HG03095 (cell line): ENCODE measurements at regions not wholly inside any gene's neighbourhood (a gene's known extent, or its start where the extent isn't known, plus 50 kb on each side); places are given as distances from the start of the nearest gene placed in this dataset.
"Not testable (repeated sequence)": the region's sequence is repeated elsewhere in the genome, so short reads cannot be mapped to it uniquely, and the experiment has no call there.

ENCODE experiments used
- ATAC-seq: cut with Tn5 transposase; IDR thresholded peaks from one replicate; pipeline ENCODE4 v1.9.1; 2021; ENCODE audit warnings: moderate library complexity; ENCODE audit not compliant: unreplicated experiment

DNA sequence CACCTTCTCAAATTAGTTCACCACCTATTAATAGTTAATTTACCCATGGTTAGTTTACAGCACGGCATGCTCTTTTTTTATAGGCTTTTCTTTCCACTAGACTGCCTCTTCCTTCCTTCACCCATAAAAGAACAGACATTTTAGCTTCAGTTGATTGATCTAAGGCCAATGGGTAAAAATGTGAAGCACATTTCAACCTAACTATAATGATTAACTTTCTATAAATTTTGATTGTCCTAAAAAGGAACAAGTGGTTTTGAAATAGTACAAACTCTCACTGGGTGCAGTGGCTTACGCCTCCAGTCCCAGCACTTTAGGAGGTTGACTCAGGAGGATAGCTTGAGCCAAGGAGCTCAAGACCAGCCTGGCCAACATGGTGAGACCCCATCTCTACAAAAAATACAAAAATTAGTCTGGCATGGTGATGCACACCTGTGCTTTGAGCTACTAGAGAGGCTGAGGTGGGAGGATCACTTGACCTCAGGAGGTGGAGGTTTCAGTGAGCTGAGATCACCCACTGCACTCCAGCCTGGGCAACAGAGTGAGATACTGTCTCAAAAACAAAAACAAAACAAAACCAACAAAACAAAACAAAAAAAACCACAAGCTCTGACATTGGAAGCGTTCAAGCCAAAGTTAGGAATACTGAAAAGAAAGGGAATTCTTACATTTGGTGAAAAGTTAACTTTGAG lies 89.9 kb upstream of the FAT1 start:
- ATAC-seq: no peak

- no peak for ATAC-seq
These were observed 90.9 kb upstream of the FAT1 start for GRCh38 chr4:186814535-186815070.

DNA sequence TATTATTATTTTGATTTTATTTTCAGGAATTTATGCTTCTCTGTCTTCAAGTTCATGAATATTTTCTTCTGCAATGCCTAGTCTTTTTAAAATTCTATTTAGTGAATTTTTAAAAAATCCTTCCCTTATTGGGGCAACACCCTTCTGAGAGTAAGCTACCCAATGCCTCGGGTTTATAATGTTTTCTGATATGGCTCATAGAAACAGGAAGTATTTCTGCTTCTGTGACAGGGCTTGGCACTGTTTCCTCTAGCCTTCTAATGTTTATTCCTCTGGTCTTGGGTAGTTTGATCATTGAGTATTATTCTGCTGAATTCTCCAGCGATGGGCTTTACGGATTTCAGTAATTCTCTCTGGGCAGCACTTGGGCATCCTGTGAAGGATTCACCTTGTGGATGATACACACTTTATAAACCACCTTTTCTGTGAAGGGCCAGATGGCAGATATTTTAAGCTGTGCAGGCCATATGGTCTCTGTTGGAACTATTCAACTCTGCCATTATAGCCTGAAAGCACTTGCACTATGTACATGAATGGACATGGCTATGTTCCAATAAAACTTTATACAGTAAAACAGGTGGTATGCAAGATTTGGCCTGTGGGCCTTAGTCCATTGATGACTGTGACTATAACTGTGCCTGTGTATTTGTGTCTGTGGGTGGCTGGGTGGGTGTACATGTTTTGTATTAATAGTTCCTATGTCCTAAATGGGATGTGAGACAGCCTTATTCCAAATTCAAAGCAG lies 95.9 kb upstream of the FAT1 start:
- no peak for ATAC-seq

- ATAC-seq: no peak
These were observed 96.8 kb upstream of the FAT1 start for GRCh38 chr4:186820391-186820891.

- ATAC-seq: no peak
These were observed 100.3 kb upstream of the FAT1 start for GRCh38 chr4:186823989-186824388.

DNA sequence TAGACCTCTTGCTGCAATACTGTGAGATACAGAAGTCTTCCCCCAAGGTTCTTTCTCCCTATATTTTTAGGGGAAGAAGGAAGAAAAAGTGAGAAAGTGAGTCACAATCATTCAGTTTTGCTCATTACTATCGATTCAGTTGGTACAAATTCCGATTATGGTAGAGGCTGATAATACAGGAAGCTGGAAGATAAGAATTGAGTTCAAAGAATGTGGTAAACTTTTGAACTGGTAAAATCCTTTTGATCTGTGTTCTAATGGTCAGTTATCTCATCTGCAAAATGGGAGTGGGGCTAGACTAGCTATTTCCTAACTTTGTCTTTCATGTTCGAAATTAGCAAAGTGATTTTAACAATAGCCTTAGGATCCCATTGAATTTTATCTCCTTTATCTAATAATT lies 101.4 kb upstream of the FAT1 start:
- no peak for ATAC-seq

GRCh38 chr4:186826006-186826405 lies 102.3 kb upstream of the FAT1 start:
- ATAC-seq: no peak

- no peak for ATAC-seq
These were observed 103.3 kb upstream of the FAT1 start for GRCh38 chr4:186826846-186827533.

- ATAC-seq: no peak
These were observed 103.9 kb upstream of the FAT1 start for GRCh38 chr4:186827534-186827897.

DNA sequence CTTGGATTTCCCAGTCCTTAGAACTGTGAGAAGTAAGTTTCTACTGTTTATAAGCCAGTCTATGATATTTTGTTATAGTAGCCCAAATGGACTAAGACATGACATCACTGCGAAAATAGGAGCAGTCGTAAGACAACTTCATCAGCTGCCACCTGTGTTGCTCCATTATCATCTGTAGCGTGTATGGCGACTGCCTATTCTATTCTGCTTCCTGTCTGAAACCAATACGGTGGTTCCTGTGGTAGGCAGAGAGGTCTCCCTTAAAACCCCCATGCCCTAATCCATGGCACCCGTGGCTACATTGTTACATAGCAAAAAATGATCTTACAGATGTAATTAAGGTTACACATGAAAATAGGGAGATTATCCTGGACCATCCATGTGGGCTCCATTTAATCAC lies 105.4 kb upstream of the FAT1 start:
- ATAC-seq: no peak

- no peak for ATAC-seq
These were observed 106.2 kb upstream of the FAT1 start for GRCh38 chr4:186829740-186830449.

DNA sequence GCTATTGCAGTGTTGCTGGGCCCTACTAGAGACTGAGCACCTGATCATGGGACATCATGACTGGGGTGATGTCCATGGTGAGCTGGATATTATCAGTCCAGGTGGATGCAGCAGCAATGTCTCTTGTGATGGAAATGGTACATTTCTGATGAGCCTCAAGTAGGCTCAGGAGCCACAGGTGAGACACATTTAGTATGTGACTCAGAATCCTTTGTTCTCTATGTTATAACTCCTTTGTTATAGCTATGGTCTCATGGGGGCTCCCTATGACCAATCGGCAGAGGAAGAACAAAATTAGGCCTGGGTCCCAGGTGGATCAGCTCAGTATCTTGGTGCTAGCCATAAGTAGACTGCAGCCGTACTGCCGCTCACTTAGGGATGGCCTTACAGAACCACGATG lies 107.9 kb upstream of the FAT1 start:
- no peak for ATAC-seq

GRCh38 chr4:186832906-186833305 lies 109.2 kb upstream of the FAT1 start:
- ATAC-seq: no peak

DNA sequence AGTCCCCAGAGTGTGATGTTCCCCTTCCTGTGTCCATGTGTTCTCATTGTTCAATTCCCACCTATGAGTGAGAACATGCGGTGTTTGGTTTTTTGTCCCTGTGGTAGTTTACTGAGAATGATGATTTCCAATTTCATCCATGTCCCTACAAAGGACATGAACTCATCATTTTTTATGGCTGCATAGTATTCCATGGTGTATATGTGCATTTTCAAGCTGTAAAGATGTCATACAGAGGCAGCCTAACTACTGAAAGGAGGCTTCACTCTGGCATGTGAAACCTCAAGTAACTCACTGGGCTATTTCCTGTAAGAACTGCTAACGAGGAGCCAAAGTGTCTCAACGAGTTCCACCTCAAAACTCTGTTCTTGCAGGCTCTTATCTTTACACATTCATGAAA lies 113.8 kb upstream of the FAT1 start:
- ATAC-seq: not testable (repeated sequence)

DNA sequence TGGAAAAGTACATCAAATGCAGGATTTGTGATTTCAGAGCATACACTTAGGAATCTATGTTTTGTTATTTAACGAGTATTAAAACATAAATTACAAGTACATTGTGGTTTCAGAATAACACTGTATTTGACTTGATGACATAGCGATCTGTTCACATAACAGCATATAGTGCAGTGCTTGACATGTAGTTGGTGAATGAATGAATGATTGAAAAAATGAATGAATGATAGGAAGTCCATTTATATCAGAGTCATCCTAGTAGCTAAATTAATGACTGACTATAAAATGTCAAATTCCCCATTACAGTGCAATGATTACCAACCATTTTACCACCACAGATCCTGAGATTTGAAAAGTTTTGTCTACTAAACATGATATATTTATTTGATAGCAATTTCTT lies 114.6 kb upstream of the FAT1 start:
- ATAC-seq: no peak

DNA sequence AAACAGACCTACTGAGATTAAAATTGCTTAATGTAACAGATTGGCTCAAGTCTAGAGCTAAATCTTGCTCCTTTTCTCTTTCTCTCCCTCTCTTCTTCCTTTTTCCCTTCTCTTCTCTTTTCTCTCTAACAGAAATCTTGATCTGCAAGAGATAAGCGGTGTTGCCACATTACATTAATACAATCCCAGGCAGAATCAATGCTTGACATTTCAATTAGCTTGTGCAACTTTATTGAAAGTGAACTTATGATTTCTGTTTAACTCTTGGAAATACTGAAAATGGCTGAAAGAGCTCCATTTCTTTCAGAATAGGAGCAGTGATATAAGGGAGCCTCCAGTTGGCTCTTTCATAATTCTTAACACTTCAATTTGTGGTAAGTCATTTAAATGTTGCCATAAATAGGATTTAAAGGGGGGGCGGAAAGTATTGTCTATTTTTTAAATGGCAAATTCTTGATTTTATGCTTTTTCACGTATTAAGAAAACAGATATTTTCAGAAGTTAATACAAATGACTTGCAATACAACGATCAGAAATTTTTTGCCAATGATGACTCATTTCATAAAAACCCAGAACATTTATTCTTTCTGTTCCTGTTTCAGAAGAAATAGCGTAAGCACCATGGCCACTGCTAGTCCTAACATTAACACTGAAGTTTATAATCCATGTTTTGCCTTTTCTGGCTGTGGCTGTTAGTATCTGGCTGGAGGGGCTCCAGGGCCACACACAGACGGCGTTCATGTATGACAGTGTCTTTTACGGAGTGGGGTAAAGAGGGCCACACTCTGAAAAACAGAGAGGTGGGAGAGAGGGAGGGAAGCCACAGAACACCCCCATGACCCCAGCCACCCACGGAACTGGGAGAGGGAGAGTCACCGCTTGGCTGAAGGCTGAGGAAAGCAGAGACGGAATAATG lies 115.7 kb upstream of the FAT1 start:
- peak; percentile 92 for ATAC-seq

DNA sequence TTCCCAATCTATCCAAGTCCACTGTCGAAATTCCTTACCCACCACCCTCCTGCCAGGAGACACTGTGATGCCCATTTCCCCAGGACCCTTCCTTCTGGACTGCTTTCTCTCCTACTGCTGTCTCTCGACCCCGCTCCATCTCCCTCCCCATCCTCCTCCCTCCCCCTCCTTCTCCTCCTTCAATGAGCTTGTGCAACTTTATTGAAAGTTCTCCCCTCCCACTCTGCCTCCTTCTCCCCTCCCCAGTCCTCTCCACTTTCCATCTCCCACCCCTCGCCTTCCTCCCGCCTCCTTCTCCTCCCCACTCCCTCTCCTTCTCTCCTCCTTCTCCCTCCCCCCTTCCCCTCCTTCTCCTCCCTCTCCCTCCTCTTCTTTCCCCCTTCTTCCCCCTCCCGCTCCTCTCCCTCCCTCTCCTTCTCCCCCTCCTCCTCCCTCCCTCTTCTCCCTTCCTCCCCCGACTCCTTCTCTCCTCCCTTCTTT lies 116.6 kb upstream of the FAT1 start:
- no peak for ATAC-seq

DNA sequence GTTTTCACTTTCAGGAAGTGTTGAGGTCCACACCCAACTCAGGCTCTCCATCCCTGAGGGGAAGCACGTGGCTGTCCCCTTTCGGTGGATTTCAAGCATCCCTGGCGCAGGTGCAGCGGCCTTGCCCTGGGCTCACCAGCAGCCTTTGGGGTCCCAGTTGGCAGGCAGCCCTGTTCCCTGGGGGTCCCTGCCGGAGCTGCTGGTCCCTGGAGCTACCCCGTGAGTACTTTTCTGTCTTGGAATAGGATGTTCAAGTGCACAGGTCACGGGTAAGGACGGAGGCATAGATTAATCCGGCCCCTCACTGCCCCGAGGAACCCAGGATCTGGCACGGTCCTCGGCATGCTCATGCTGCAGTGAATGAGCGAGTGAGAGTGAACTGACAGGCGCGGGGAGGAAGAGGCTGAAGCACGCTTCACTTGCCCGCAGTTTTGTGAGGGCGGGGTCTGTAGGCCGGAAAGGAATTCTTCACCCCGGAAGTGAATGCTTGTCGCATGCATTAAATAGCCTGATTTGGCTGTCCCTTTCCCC lies 117.2 kb upstream of the FAT1 start:
- no peak for ATAC-seq

DNA sequence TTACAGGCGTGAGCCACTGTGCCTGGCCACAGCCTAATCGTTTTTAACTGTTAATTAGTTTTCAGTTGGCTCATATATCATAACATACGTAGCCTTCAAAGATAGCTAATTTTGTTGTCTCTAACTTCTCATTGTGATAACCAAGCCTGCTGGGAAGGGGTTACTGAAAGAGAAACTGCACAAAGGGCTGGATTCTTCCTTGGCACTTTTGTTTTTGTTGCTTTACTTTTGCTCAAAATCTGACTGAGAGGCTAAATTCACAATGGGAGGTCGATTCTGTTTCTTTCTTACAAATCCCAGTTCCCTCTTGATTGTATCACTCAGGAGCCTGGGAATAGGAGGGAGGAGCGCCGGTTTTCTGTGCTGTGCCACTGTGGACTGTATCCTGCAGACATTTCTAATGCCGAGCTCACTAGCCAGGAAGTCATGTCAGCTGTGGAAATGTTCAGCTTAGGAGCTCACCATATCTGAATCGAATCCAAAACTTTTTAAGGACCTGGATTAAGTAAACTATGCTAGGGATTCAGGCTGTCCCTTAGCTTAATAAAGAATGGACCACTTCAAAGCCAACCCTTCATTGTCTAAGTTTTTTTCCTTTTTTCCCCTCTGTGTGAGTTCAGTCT lies 120.5 kb upstream of the FAT1 start:
- ATAC-seq: no peak
